ENCODE measurements at regions not wholly inside any gene's neighbourhood (a gene's known extent, or its start where the extent isn't known, plus 50 kb on each side); places are given as distances from the start of the nearest gene placed in this dataset.

- no peaks in the 10 kb centered on the region for H3K4me1 ChIP-seq (ENCODE audit: control insufficient read depth in 1 of 2, insufficient read depth in 2 of 2, low read length in 2 of 2)
- H3K27ac ChIP-seq (ENCODE audit: low read depth, low read length), result no peak overlapping the region
- intact Hi-C loops (cut with micrococcal nuclease), result no loop called here
- no peaks in the 10 kb centered on the region for H3K9me3 ChIP-seq (ENCODE audit: control insufficient read depth in 1 of 2, insufficient read depth in 1 of 2, low read depth in 1 of 2, low read length in 2 of 2)
- RAD21 ChIA-PET (ENCODE audit: low non-redundant PET in 1 of 2, low total read pairs in 2 of 2, uncharacterized antibody in 2 of 2, unreplicated experiment in 2 of 2), result no interaction called here
- H3K9ac ChIP-seq (ENCODE audit: low read length), result no peak overlapping the region
- H3K4me3 ChIP-seq (replicated peaks in 1 of 2; ENCODE audit: low read depth in 1 of 2, low read length in 2 of 2), result no peak overlapping the region
- no peaks in the 10 kb centered on the region; the same call in 1 of the 2 replicates for H4K20me1 ChIP-seq (ENCODE audit: insufficient read depth)
- no peaks in the 10 kb centered on the region for H3K36me3 ChIP-seq (ENCODE audit: control insufficient read depth in 1 of 2, insufficient read depth in 2 of 2, low read length in 2 of 2)
- POLR2A ChIA-PET, result no interaction called here
- no peak overlapping the region for H3K4me2 ChIP-seq (ENCODE audit: low read length)
- no peak overlapping the region for H2AFZ ChIP-seq (ENCODE audit: low read depth, low read length, poor library complexity, severe bottlenecking)
- BruUV-seq (replicated peaks), result no TSS peak
- no peaks in the 10 kb centered on the region for H3K79me2 ChIP-seq (ENCODE audit: insufficient read depth, low read length)
- DNase-seq (ENCODE audit: low read depth, low spot score) (no peak), ATAC-seq (no peak)
- TF ChIP-seq ATF3 (IDR thresholded peaks at IDR 0.05), result no peak
- TF ChIP-seq CBX3 (IDR thresholded peaks at IDR 0.05; ENCODE audit: low read depth), result no peak
- no peak for TF ChIP-seq FOSL1 (IDR thresholded peaks at IDR 0.05; ENCODE audit: low read depth)
- TF ChIP-seq ELF1 (IDR thresholded peaks at IDR 0.05; ENCODE audit: borderline replicate concordance, low read depth), result no peak
- TF ChIP-seq ZFX (IDR thresholded peaks at IDR 0.05), result no peak
- no peak for TF ChIP-seq CTCF (IDR thresholded peaks at IDR 0.05 in 2 of 3, conservative IDR thresholded peaks at IDR 0.05 in 1 of 3; ENCODE audit: borderline replicate concordance in 1 of 3, insufficient read depth in 1 of 3, low read depth in 2 of 3, low read length in 2 of 3)
- no peak for TF ChIP-seq SIN3A (IDR thresholded peaks at IDR 0.05; ENCODE audit: low read depth)
- no peak for TF ChIP-seq POLR2AphosphoS5 (IDR thresholded peaks at IDR 0.05; ENCODE audit: low read depth, low read length)
- CTCF ChIA-PET, result no interaction called here
- peaks cover 11% of the 10 kb centered on the region; the same call in 1 of the 2 replicates for H3K27me3 ChIP-seq (ENCODE audit: insufficient read depth, low read length)
- no peaks in the 10 kb centered on the region for H3K9me2 ChIP-seq (ENCODE audit: insufficient read depth)
Measured at GRCh38 chr2:164189851-164190250, 431.4 kb downstream of the GRB14 start.

GRCh38 chr2:164187121-164187520 lies 434.2 kb downstream of the GRB14 start:
- Histone ChIP-seq H3K79me2 (ENCODE audit: insufficient read depth, low read length) (no peaks in the 10 kb centered on the region), H3K27ac (ENCODE audit: low read depth, low read length) (no peak overlapping the region), H3K4me2 (ENCODE audit: low read length) (no peak overlapping the region), H3K9me3 (ENCODE audit: control insufficient read depth in 1 of 2, insufficient read depth in 1 of 2, low read depth in 1 of 2, low read length in 2 of 2) (no peaks in the 10 kb centered on the region), H2AFZ (ENCODE audit: low read depth, low read length, poor library complexity, severe bottlenecking) (no peak overlapping the region), H3K9ac (ENCODE audit: low read length) (no peak overlapping the region), H4K20me1 (ENCODE audit: insufficient read depth) (no peaks in the 10 kb centered on the region; the same call in 1 of the 2 replicates), H3K9me2 (ENCODE audit: insufficient read depth) (no peaks in the 10 kb centered on the region), H3K36me3 (ENCODE audit: control insufficient read depth in 1 of 2, insufficient read depth in 2 of 2, low read length in 2 of 2) (no peaks in the 10 kb centered on the region), H3K4me1 (ENCODE audit: control insufficient read depth in 1 of 2, insufficient read depth in 2 of 2, low read length in 2 of 2) (no peaks in the 10 kb centered on the region), H3K4me3 (replicated peaks in 1 of 2; ENCODE audit: low read depth in 1 of 2, low read length in 2 of 2) (no peak overlapping the region), H3K27me3 (ENCODE audit: insufficient read depth, low read length) (peaks cover 20% of the 10 kb centered on the region)
- CTCF ChIA-PET, result no interaction called here
- intact Hi-C loops (cut with micrococcal nuclease), result no loop called here
- POLR2A ChIA-PET, result no interaction called here
- no TSS peak for BruUV-seq (replicated peaks)
- RAD21 ChIA-PET (ENCODE audit: low non-redundant PET in 1 of 2, low total read pairs in 2 of 2, uncharacterized antibody in 2 of 2, unreplicated experiment in 2 of 2), result no interaction called here
- ATAC-seq (no peak), DNase-seq (ENCODE audit: low read depth, low spot score) (no peak)
- TF ChIP-seq EZH2 (IDR thresholded peaks at IDR 0.05) (no peak), SIN3A (IDR thresholded peaks at IDR 0.05; ENCODE audit: low read depth) (no peak), CEBPB (IDR thresholded peaks at IDR 0.05; ENCODE audit: low read depth) (no peak), POLR2AphosphoS5 (IDR thresholded peaks at IDR 0.05; ENCODE audit: low read depth, low read length) (no peak), CTCF (IDR thresholded peaks at IDR 0.05 in 2 of 3, conservative IDR thresholded peaks at IDR 0.05 in 1 of 3; ENCODE audit: borderline replicate concordance in 1 of 3, insufficient read depth in 1 of 3, low read depth in 2 of 3, low read length in 2 of 3) (no peak), REST (IDR thresholded peaks at IDR 0.05; ENCODE audit: low read depth) (no peak), ATF3 (IDR thresholded peaks at IDR 0.05) (no peak), POLR2A (IDR thresholded peaks at IDR 0.05; ENCODE audit: borderline replicate concordance, extremely low read depth, insufficient read depth, insufficient read length) (no peak)
